Tibial nerve (tissue), 4 donors: ENCODE measurements at regions not wholly inside any gene's neighbourhood (a gene's known extent, or its start where the extent isn't known, plus 50 kb on each side); places are given as distances from the start of the nearest gene placed in this dataset.

Experiments
- DNase-seq, 2 donors: peaks; one replicate each; pipeline ENCODE4 v3.0.0-alpha.2; 2019; ENCODE audit warnings: low spot score in 2 of 2
- H3K27ac ChIP-seq, 4 donors: fragments of 200-600 bp; sonication (generic) in 3 of 4; one replicate each; pipeline ENCODE4 v1.5.1; 2017 to 2019; ENCODE audit warnings: mild to moderate bottlenecking in 1 of 4
- H3K27me3 ChIP-seq, 2 donors: fragments of 200-600 bp; sonication (generic) in 1 of 2; one replicate each; pipeline versions ENCODE4 v1.5.1 to v1.6.0; 2017 to 2019
- H3K36me3 ChIP-seq, 3 donors: fragments of 200-600 bp; sonication (generic); one replicate each; pipeline ENCODE4 v1.5.1; 2018 to 2019
- H3K4me1 ChIP-seq, 4 donors: fragments of 200-600 bp; sonication (generic) in 3 of 4; one replicate each; pipeline ENCODE4 v1.5.1; 2017 to 2019
- H3K4me3 ChIP-seq, 4 donors: fragments of 200-600 bp; sonication (generic) in 3 of 4; one replicate each; pipeline ENCODE4 v1.5.1; 2017 to 2019; ENCODE audit warnings: mild to moderate bottlenecking in 1 of 4, moderate library complexity in 1 of 4
- H3K9me3 ChIP-seq, 4 donors: fragments of 200-600 bp; sonication (generic) in 3 of 4; one replicate each; pipeline ENCODE4 v1.5.1; 2017 to 2019
- CTCF ChIP-seq, 5 experiments: fragments of 200-600 bp in 3 of 5; fragments of 450-650 bp in 2 of 5; sonication (generic) in 3 of 5; IDR thresholded peaks; one replicate each; pipeline ENCODE4 v1.5.1; 2016 to 2019; ENCODE audit warnings: antibody characterized with exemption in 5 of 5, mild to moderate bottlenecking in 3 of 5, moderate library complexity in 2 of 5
- EP300 ChIP-seq, 2 donors: sonication (generic); formaldehyde crosslinking; IDR thresholded peaks; one replicate each; pipeline ENCODE4 v1.6.1; 2017; ENCODE audit warnings: antibody characterized with exemption in 2 of 2, mild to moderate bottlenecking in 1 of 2
- POLR2A ChIP-seq, 2 donors: fragments of 450-650 bp; IDR thresholded peaks; one replicate each; pipeline ENCODE4 v1.6.1; 2017; ENCODE audit warnings: antibody characterized with exemption in 2 of 2, mild to moderate bottlenecking in 2 of 2, moderate library complexity in 2 of 2
- WGBS, 2 donors: methylation state at CpG; one replicate each; pipeline ENCODE4 v1.1.5; 2018; 5-methylcytosine and 5-hydroxymethylcytosine counted together

DNA sequence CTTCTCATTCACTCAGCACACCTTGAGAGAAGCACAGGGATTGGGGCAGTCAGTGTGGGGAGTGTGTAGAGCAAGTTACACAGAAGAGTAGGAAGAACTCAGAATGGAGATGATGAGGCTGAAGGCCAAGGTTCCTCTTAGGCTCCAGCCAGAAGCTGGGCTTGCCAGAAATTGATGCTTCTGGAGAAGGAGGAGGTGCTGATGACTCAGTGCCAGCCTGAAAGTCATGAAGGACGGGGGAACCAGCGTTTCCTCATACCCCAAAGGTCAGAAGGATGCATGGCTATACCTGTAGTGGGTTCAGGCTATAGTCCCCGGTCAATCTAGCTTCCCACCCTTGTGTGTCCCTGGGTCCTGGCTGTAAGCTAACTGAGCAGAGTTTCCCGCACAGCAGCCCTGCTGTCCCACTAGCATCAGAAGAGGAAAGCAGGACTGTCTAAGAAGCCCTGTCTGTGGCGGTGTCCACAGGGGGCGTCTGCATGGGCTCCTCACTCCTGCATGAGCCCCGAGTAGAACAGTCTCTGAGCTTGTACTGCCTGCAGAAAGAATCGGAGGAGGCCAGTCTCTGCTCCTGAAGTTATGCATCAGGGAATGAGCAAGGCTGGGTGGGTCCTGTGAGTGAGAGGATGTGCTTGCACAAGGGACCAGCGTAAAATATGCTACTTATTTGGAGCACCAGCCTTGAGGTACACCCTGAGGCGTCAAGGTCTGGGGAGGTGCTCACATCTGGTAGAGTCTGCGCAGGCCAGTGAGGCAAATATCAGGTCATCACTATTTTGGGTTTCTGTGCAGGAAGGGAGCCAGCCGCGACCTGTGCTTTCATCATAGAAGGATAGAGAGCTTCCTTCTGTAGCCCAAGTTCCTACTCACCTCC, 148.5 kb downstream of the MRPL14 start:
- no peak for TF ChIP-seq EP300 (IDR thresholded peaks at IDR 0.05)
- H3K27ac ChIP-seq, result no peak overlapping the region
- H3K9me3 ChIP-seq, result no peaks in the 10 kb centered on the region
- peaks cover 0 to 6% (median 0%) of the 10 kb centered on the region in 4 donors for H3K4me1 ChIP-seq
- WGBS, 2 donors, result 84 to 88% methylated on average over 11 to 13 of the region's 13 CpGs
- no peaks in the 10 kb centered on the region for H3K27me3 ChIP-seq
- no peak for DNase-seq
- H3K36me3 ChIP-seq, result no peaks in the 10 kb centered on the region
- no peak overlapping the region for H3K4me3 ChIP-seq

GRCh38 chr6:43977404-43978111, 149.7 kb downstream of the MRPL14 start:
- Histone ChIP-seq H3K27ac (no peak overlapping the region), H3K4me3 (no peak overlapping the region), H3K36me3 (no peaks in the 10 kb centered on the region), H3K9me3 (no peaks in the 10 kb centered on the region), H3K4me1 (peaks cover 0 to 13% (median under 1%) of the 10 kb centered on the region in 4 donors), H3K27me3 (no peaks in the 10 kb centered on the region)
- no peak for DNase-seq
- WGBS, 2 donors, result 78% methylated on average over 10 of the region's 10 CpGs
- no peak for TF ChIP-seq EP300 (IDR thresholded peaks at IDR 0.05)
- no peak for TF ChIP-seq CTCF (IDR thresholded peaks at IDR 0.05)
- TF ChIP-seq POLR2A (IDR thresholded peaks at IDR 0.05), result no peak

DNA sequence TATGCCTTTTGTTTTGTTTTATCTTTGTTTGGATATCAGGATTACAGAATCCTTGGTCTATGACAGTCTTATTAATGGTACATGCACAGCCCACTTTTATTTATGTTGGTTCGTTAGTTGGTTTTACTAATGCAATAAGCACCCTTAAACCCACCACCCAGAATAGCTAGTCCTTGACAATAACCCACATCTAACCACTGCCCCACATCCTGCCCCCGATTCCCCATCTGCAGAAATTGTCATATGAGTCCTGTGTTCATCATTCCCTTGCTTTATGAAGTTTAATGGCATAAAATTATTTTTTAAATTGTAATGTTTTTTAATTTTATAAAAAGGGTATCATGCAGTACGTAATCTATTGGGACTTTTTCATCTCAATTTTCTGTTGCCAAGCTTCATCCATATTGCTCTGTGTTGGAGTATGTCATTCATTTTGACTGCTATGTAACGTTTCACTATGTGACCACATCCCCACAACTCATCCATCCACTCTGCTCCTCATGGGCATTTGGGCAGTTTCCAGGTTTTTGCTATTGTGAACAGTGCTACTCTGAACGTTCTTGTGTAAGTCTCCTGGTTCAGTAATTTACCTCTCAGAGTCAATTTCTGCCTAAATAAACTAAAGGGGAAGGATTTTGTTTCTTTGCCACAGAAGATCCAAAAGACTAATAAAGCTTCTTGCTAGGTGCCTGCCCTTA, 150.4 kb downstream of the MRPL14 start:
- DNase-seq, result no peak
- 72 to 74% methylated on average over 5 of the region's 5 CpGs for WGBS, 2 donors
- no peaks in the 10 kb centered on the region for H3K36me3 ChIP-seq
- H3K4me1 ChIP-seq, result peaks cover 0 to 17% (median 2%) of the 10 kb centered on the region in 4 donors
- H3K27ac ChIP-seq, result no peak overlapping the region
- no peaks in the 10 kb centered on the region for H3K9me3 ChIP-seq
- TF ChIP-seq POLR2A (IDR thresholded peaks at IDR 0.05), result no peak
- TF ChIP-seq CTCF (IDR thresholded peaks at IDR 0.05), result no peak
- no peak for TF ChIP-seq EP300 (IDR thresholded peaks at IDR 0.05)
- no peaks in the 10 kb centered on the region for H3K27me3 ChIP-seq
- H3K4me3 ChIP-seq, result no peak overlapping the region

DNA sequence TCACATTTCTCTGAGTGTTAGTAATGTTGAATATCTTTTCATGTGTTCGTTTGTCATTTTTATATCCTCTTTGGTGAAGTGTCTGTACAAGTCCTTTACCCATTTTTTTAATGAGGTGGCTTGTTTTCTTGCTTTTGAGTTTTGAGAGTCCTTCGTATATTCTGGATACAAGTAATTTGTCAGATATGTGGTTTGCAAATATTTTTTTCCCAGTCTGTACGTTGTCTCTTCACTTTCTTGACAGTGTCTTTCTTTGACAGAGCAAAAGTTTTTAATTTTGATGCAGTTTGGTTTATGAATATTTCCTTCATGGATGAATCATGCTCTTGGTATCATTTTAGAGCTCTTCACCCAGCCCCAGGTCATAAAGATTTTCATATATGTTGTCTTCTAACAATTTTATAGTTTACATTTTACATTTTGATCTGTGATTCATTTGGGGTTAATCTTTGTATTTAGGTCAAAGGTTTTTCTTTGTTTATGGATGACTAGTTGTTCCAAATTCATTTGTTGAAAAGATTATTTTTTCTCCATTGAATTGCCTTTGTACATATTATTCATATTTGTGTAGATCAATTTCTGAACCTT, 152.5 kb downstream of the MRPL14 start:
- no peak for DNase-seq
- H3K9me3 ChIP-seq, result no peaks in the 10 kb centered on the region
- H3K27me3 ChIP-seq, result no peaks in the 10 kb centered on the region
- H3K4me1 ChIP-seq, result peaks cover 0 to 11% (median 2%) of the 10 kb centered on the region in 4 donors
- no peak overlapping the region for H3K4me3 ChIP-seq
- H3K27ac ChIP-seq, result no peak overlapping the region
- WGBS, 2 donors, result 78 to 81% methylated on average over 3 of the region's 3 CpGs
- TF ChIP-seq CTCF (IDR thresholded peaks at IDR 0.05) (no peak), EP300 (IDR thresholded peaks at IDR 0.05) (no peak), POLR2A (IDR thresholded peaks at IDR 0.05) (no peak)
- no peaks in the 10 kb centered on the region for H3K36me3 ChIP-seq

- H3K27ac ChIP-seq, result no peak overlapping the region
- DNase-seq, result no peak
- WGBS, 2 donors, result 60 to 67% methylated on average over 4 of the region's 4 CpGs
Observed at GRCh38 chr6:43973357-43973756, 153.9 kb downstream of the MRPL14 start.

More at GRCh38 chr6:43973357-43973756, 153.9 kb downstream of the MRPL14 start:
- no peaks in the 10 kb centered on the region for H3K36me3 ChIP-seq
- H3K9me3 ChIP-seq, result no peaks in the 10 kb centered on the region
- no peak overlapping the region for H3K4me3 ChIP-seq
- TF ChIP-seq EP300 (IDR thresholded peaks at IDR 0.05), result no peak
- TF ChIP-seq POLR2A (IDR thresholded peaks at IDR 0.05), result no peak
- TF ChIP-seq CTCF (IDR thresholded peaks at IDR 0.05), result no peak
- peaks cover 0 to 11% (median 2%) of the 10 kb centered on the region in 4 donors for H3K4me1 ChIP-seq
- H3K27me3 ChIP-seq, result no peaks in the 10 kb centered on the region
